HG03103 (cell line): ENCODE measurements at regions not wholly inside any gene's neighbourhood (a gene's known extent, or its start where the extent isn't known, plus 50 kb on each side); places are given as distances from the start of the nearest gene placed in this dataset.

Experiments used
- ATAC-seq: cut with Tn5 transposase; IDR thresholded peaks from one replicate; pipeline ENCODE4 v1.9.1; 2021; ENCODE audit warnings: low read depth; ENCODE audit not compliant: unreplicated experiment

- ATAC-seq, result no peak
Measured at GRCh38 chr1:102084771-102085535, 88.2 kb upstream of the OLFM3 start.

- ATAC-seq, result no peak
Measured at GRCh38 chr1:102083192-102083591, 86.5 kb upstream of the OLFM3 start.

GRCh38 chr1:102074874-102075273 lies 78.1 kb upstream of the OLFM3 start:
- no peak for ATAC-seq

- ATAC-seq, result no peak
Measured at GRCh38 chr1:102071451-102071850, 74.7 kb upstream of the OLFM3 start.

DNA sequence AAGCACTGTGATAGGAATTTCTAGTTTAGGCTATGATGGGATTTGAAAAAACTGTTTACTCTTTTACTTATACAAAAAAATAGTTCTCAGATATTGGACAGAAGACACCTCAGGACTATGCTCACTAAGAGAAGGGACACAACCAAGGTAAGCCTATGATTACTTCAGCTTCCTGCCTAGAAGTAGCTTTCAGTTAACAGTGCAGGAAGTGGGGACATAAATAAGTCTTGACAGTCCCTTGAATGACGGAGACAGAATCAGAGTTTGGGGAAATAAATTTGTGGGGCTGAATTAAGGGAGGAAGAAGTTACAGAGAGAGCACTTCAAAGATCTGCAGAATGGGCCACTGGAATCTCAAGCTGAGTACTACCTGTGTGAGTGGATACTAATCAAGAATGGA lies 53.8 kb upstream of the OLFM3 start:
- no peak for ATAC-seq

- ATAC-seq, result no peak
Measured at GRCh38 chr1:102047724-102048123, 51.0 kb upstream of the OLFM3 start.
